ENCODE measurements at regions not wholly inside any gene's neighbourhood (a gene's known extent, or its start where the extent isn't known, plus 50 kb on each side); places are given as distances from the start of the nearest gene placed in this dataset.
A peak's percentile ranks its signal among the peaks of the same experiment; 100 is the strongest.

- Histone ChIP-seq H2AFZ (ENCODE audit: low read depth) (no peak overlapping the region), H3F3A (replicated peaks; ENCODE audit: insufficient read depth) (peaks cover 4% of the 10 kb centered on the region), H3K4me1 (ENCODE audit: control insufficient read depth in 1 of 2, insufficient read depth in 2 of 2, low read depth in 1 of 2, low read length in 1 of 2) (peaks cover 0 to 4% of the 10 kb centered on the region in 2 experiments; a peak in 2 of 4 replicates), H3K9ac (no peak overlapping the region), H4K20me1 (ENCODE audit: insufficient read depth) (no peaks in the 10 kb centered on the region), H3K4me2 (no peak overlapping the region), H3K9me3 (no peaks in the 10 kb centered on the region), H3K9me2 (no peaks in the 10 kb centered on the region), H3K79me2 (ENCODE audit: insufficient read depth) (no peaks in the 10 kb centered on the region), H3K27ac (ENCODE audit: low read depth in 2 of 2, low read length in 1 of 2) (peak overlapping the region in 1 of 2 experiments; percentile 83; a peak in 2 of 4 replicates), H3K36me3 (replicated peaks in 1 of 2; ENCODE audit: control insufficient read depth in 1 of 2, insufficient read depth in 2 of 2, low read length in 1 of 2) (no peaks in the 10 kb centered on the region), H3K4me3 (ENCODE audit: low read depth in 2 of 2, low read length in 1 of 2) (no peak overlapping the region), H3K27me3 (ENCODE audit: insufficient read depth) (no peaks in the 10 kb centered on the region)
- CTCF ChIA-PET: interaction anchor here (1.3 to 1.4 kb wide), 3 partner anchors 9 to 86 kb away, joined by 3 read pairs; no protein-coding TSS in a partner anchor
- POLR2A ChIA-PET: interaction anchor here (1.0 kb wide), 1 partner anchor 184 kb away, joined by 3 read pairs; the partner anchor contains the start of gene ISL1
- no peak for DNase-seq
- TF ChIP-seq MEF2A (IDR thresholded peaks at IDR 0.05; ENCODE audit: borderline replicate concordance, low read depth) (no peak), USF2 (IDR thresholded peaks at IDR 0.05; ENCODE audit: borderline replicate concordance, low read depth, low read length) (no peak), SIN3A (IDR thresholded peaks at IDR 0.05; ENCODE audit: borderline replicate concordance, low read depth, low read length) (no peak), EZH2phosphoT487 (IDR thresholded peaks at IDR 0.05; ENCODE audit: borderline replicate concordance, low read depth) (no peak), YY1 (IDR thresholded peaks at IDR 0.05; ENCODE audit: low read depth) (no peak), RAD21 (IDR thresholded peaks at IDR 0.05; ENCODE audit: low read length) (no peak), FOXM1 (IDR thresholded peaks at IDR 0.05; ENCODE audit: low read depth) (no peak), MXI1 (IDR thresholded peaks at IDR 0.05; ENCODE audit: low read depth, low read length) (no peak), EP300 (IDR thresholded peaks at IDR 0.05; ENCODE audit: borderline replicate concordance in 1 of 2, low read depth in 1 of 2, low read length in 1 of 2) (no peak), FOSL2 (IDR thresholded peaks at IDR 0.05; ENCODE audit: borderline replicate concordance, low read depth) (peak; percentile 24; the same call in 1 of the 2 replicates), CHD2 (IDR thresholded peaks at IDR 0.05; ENCODE audit: low read length, partially characterized antibody) (peak; percentile 16), JUND (IDR thresholded peaks at IDR 0.05) (peak; percentile 11; the same call in 1 of the 2 replicates), TCF12 (IDR thresholded peaks at IDR 0.05) (0 out of 2 replicates have a peak, but pooled peaks have one; percentile 13), FOXJ3 (CRISPR knock-in tag; IDR thresholded peaks at IDR 0.05) (no peak), NFIC (IDR thresholded peaks at IDR 0.05; ENCODE audit: borderline replicate concordance) (no peak), TEAD4 (IDR thresholded peaks at IDR 0.05; ENCODE audit: borderline replicate concordance, insufficient read depth) (no peak), ELF1 (IDR thresholded peaks at IDR 0.05) (no peak), SMC3 (IDR thresholded peaks at IDR 0.05; ENCODE audit: low read depth, low read length) (no peak)
- TF ChIP-seq, protein P1, sequence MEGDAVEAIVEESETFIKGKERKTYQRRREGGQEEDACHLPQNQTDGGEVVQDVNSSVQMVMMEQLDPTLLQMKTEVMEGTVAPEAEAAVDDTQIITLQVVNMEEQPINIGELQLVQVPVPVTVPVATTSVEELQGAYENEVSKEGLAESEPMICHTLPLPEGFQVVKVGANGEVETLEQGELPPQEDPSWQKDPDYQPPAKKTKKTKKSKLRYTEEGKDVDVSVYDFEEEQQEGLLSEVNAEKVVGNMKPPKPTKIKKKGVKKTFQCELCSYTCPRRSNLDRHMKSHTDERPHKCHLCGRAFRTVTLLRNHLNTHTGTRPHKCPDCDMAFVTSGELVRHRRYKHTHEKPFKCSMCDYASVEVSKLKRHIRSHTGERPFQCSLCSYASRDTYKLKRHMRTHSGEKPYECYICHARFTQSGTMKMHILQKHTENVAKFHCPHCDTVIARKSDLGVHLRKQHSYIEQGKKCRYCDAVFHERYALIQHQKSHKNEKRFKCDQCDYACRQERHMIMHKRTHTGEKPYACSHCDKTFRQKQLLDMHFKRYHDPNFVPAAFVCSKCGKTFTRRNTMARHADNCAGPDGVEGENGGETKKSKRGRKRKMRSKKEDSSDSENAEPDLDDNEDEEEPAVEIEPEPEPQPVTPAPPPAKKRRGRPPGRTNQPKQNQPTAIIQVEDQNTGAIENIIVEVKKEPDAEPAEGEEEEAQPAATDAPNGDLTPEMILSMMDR (IDR thresholded peaks at IDR 0.05): no peak
- TF ChIP-seq, protein P2, sequence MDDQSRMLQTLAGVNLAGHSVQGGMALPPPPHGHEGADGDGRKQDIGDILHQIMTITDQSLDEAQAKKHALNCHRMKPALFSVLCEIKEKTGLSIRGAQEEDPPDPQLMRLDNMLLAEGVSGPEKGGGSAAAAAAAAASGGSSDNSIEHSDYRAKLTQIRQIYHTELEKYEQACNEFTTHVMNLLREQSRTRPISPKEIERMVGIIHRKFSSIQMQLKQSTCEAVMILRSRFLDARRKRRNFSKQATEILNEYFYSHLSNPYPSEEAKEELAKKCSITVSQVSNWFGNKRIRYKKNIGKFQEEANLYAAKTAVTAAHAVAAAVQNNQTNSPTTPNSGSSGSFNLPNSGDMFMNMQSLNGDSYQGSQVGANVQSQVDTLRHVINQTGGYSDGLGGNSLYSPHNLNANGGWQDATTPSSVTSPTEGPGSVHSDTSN (IDR thresholded peaks at IDR 0.05): peak; percentile 38; the same call in 1 of the 2 replicates
- TF ChIP-seq, protein P3, sequence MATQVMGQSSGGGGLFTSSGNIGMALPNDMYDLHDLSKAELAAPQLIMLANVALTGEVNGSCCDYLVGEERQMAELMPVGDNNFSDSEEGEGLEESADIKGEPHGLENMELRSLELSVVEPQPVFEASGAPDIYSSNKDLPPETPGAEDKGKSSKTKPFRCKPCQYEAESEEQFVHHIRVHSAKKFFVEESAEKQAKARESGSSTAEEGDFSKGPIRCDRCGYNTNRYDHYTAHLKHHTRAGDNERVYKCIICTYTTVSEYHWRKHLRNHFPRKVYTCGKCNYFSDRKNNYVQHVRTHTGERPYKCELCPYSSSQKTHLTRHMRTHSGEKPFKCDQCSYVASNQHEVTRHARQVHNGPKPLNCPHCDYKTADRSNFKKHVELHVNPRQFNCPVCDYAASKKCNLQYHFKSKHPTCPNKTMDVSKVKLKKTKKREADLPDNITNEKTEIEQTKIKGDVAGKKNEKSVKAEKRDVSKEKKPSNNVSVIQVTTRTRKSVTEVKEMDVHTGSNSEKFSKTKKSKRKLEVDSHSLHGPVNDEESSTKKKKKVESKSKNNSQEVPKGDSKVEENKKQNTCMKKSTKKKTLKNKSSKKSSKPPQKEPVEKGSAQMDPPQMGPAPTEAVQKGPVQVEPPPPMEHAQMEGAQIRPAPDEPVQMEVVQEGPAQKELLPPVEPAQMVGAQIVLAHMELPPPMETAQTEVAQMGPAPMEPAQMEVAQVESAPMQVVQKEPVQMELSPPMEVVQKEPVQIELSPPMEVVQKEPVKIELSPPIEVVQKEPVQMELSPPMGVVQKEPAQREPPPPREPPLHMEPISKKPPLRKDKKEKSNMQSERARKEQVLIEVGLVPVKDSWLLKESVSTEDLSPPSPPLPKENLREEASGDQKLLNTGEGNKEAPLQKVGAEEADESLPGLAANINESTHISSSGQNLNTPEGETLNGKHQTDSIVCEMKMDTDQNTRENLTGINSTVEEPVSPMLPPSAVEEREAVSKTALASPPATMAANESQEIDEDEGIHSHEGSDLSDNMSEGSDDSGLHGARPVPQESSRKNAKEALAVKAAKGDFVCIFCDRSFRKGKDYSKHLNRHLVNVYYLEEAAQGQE (IDR thresholded peaks at IDR 0.05; ENCODE audit: low read depth, low read length): no peak
- TF ChIP-seq, protein P4, sequence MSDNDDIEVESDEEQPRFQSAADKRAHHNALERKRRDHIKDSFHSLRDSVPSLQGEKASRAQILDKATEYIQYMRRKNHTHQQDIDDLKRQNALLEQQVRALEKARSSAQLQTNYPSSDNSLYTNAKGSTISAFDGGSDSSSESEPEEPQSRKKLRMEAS (IDR thresholded peaks at IDR 0.05; ENCODE audit: low read depth): no peak
- TF ChIP-seq, protein P5, sequence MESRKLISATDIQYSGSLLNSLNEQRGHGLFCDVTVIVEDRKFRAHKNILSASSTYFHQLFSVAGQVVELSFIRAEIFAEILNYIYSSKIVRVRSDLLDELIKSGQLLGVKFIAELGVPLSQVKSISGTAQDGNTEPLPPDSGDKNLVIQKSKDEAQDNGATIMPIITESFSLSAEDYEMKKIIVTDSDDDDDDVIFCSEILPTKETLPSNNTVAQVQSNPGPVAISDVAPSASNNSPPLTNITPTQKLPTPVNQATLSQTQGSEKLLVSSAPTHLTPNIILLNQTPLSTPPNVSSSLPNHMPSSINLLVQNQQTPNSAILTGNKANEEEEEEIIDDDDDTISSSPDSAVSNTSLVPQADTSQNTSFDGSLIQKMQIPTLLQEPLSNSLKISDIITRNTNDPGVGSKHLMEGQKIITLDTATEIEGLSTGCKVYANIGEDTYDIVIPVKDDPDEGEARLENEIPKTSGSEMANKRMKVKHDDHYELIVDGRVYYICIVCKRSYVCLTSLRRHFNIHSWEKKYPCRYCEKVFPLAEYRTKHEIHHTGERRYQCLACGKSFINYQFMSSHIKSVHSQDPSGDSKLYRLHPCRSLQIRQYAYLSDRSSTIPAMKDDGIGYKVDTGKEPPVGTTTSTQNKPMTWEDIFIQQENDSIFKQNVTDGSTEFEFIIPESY (IDR thresholded peaks at IDR 0.05; ENCODE audit: borderline replicate concordance, low read depth): no peak
- TF ChIP-seq, protein P6, sequence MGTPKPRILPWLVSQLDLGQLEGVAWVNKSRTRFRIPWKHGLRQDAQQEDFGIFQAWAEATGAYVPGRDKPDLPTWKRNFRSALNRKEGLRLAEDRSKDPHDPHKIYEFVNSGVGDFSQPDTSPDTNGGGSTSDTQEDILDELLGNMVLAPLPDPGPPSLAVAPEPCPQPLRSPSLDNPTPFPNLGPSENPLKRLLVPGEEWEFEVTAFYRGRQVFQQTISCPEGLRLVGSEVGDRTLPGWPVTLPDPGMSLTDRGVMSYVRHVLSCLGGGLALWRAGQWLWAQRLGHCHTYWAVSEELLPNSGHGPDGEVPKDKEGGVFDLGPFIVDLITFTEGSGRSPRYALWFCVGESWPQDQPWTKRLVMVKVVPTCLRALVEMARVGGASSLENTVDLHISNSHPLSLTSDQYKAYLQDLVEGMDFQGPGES (IDR thresholded peaks at IDR 0.05; ENCODE audit: low read depth, low read length): no peak
These were observed 184.4 kb downstream of the ISL1 start for GRCh38 chr5:51567636-51568035.

All from SK-N-SH (cell line).